ENCODE measurements at regions not wholly inside any gene's neighbourhood (a gene's known extent, or its start where the extent isn't known, plus 50 kb on each side); places are given as distances from the start of the nearest gene placed in this dataset.
A peak's percentile ranks its signal among the peaks of the same experiment; 100 is the strongest.

DNA sequence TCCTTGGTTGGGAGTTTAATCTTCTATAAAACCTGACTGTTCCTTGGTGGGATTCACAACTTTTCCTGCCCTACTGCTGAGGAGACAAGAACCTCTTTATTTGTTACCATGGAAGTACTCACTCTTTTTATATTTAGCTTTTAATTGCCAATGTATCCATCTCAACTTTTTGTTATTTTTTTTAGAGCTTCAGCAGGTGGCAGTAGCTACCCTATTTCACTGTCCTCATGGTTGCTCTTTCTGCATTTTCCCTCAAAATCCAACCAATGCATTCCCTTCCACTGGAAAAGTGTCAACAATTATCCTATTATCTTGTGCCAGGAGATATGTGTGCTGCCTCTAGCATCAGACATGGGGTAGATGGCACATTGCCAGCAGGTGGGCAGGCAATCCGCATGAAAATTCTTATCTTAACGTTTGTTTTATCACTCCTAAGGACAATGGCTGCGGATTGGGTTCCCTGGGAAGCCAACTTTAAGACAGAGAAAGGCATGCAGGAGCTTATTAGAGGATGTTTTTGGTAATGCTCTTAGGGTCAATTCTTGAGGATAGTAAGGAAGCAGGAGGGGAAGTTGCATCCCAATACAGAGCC is 406.4 kb downstream of the SNAPC1 start:
- no peak for DNase-seq

DNA sequence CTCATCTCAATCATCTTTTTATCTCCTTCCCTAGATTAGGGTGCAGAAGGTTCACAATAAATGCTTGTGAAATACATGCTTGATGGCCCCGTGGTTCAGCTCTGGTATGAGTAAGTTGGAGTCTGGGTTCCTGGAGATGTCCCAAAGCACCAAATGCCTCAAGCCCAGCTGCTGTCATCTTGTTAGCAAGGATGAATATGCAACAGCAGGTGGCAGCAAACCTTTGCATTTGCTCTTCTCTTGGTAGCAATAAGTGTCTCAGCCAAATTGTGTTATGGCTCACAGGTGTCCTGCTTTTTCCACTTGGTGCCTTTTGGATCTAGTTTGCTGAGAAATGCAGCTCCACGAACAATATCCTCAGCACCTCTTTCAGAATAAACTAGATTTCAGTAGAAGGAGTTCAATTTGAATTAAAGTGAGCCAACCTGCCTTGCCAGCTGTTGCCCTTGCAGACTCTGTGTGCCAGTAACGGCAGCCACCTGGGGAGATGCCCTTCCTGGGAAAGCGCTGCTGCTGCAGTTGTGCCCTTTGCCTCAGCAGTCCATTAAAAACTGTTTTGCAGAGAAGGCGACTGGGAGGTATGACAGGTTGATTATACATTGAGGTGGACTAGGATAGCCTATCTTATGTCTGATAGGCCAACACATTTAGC is 417.3 kb downstream of the SNAPC1 start:
- DNase-seq, result peak; percentile 46

DNA sequence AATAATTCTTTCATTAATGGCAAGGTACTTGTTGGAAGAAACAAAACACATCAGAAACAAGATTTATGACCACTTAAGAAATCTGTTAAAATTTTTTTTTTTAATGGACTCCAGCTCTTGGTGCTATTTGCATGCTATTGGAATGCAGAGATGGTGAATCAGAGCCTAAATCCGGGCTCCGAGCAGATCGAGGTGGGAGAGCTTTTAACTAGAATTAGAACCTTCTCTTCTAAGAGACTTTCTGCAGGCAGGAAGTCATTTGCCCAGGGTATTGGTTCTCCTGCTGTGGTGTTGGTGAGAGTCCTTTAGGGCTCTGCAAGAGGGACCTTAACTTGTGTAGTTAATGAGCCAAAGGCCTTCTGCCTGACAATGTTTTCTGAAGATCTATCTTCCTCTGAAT is 419.4 kb downstream of the SNAPC1 start:
- DNase-seq, result no peak

DNA sequence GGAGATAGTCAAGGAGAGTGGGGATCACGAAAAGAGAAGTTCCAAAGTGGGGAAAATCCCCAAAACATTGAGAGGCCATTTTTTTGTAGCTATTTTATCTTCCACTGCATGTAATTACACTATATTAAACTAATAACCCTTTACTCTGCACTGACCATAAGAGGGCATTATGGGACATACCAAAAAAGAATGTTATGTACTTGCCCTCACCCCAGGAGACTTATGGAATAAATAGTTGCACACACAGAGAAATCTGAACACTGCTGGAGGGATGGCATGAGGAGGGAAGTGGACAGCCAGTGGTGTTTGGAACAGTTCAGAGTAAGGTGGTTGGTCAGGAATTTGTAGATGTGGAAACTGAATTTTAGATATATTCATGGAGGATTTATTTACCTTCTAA is 422.9 kb downstream of the SNAPC1 start:
- no peak for DNase-seq

DNA sequence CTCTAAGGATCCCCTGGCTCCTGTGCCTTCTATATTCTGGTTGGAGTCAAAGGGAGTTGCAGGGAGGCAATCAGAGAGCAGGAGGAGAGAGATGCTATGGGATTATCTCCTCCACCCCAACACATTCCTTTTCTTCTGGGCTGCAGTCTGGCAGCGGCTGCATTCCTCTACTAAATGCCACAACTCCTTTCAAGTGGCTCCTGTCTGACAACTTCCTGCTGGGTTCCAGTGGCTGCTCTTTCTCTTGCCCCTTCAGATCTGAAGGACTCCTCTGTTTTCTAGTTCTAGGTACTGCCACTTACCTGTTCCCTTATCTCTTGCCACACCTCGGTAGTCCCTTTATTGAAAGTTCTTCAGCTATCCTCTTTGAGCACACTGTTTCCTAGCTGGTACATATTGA is 425.0 kb downstream of the SNAPC1 start:
- DNase-seq, result no peak

DNA sequence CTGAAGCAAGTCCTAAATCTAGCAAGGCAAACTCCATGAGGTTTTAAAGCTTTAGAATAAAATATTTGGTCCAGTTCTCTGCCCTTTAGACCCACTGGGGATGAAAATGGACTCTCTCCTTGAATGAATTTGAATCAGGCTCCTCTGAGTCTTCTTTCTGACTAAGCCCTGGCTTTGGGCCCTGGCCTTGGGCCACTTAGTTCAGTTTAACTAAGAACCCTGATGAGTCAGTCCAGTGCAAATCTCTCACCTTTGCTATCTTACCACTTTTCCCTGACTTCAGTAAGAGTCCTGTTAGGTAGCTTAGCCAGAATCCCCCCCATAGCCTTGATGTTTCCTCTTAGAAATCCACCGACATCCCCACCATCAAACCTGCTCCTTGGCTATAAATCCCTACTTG is 427.5 kb downstream of the SNAPC1 start:
- DNase-seq, result no peak

DNA sequence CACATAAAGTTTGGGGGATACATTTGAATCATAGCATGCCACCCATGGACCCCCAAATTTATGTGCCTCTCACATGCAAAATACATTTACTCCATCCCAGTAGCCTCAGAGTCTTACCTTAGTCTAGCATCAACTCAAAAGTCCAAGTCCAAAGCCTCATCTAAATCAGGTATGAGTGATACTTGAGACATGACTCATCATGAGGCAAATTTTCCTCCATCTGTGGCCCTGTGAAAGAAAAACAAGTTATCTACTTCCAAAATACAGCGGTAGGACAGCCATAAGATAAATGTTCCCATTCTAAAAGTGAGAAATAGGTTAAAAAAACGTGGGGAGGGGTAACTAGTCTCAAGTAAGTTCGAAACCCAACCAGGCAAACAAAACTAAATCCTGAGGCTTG is 444.2 kb downstream of the SNAPC1 start:
- DNase-seq, result no peak

DNA sequence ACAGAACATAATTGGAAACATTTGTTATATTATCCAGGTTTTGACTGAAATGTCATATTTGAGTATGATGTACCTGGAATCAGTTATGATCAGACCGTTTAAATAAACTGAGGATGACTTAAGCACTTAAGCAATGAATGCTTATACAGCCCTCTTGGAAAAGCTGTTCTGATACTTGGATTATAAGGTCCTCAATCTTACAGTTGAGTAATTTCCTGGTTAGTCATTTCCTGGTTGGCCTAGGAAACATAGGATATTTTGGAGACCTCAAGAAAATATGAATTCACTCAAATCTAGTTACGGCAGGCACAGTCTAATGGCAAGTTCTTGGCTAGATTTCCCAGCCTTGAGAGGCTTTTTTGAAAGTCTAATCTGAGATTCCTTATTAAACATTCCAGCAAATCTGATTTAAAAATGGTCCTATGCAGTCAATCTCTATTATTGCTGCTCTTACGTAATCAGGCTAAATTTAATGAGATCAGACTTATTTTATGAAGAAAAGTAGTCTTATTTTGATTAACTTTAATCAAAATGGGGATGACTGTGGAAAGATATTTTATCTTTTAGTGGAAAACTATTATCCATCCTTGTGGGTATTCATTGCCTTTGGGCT is 447.2 kb downstream of the SNAPC1 start:
- no peak for DNase-seq

DNA sequence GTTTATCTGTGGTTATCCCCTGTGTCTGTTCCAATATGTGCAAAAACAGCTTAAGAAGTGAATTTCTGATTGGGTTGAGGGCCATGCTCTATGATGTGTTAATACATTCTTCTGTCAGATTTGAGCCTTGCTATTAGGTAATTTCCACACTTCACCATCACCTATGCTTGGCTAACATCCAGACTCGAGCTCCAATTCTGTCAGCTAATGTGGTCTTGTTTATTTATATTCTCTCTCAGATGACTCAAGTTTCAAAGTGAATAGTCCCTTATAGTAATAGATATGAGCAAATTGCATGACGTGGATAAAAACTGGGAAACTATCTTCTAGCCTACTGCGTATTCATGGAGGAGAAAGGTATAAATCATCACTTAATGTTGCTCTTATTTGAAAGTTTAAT is 451.3 kb downstream of the SNAPC1 start:
- no peak for DNase-seq

DNA sequence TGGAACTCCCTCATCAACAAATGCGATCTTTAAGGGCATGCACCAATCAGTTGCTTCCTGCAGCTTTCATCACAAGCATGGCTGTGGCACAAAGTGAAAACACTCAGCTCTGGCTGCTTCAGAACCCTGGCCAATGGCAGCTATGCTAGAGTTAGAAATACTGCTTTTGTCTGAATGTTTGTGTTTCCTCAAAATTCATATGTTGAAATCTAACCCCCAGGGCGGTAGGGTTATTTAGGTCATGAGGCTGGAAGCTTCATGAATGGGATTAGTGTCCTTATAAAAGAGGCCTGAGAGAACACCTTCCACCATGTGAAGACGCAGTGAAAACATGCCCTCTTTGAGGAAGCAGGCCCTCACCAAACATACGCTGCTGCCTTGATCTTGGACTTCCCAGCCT is 453.9 kb downstream of the SNAPC1 start:
- no peak for DNase-seq

DNA sequence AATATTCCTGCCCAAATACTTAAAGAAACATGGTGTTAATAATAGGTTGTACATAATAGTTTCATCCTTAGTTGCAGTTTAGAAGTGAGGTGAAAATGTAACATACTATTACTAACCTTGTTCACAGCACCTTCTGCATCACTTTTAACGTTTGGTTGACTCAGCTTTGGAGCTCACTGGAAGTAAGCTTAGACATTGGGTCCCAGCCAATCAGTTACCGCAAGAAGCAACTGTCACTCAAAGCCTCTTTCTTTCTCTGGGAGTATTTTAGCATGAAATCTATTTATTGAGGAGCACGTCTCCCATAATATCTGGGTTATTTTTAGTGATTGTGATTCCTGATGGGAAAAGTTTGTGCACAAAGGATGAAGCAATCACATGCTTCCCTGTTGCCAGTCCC is 472.6 kb downstream of the SNAPC1 start:
- DNase-seq, result no peak

DNA sequence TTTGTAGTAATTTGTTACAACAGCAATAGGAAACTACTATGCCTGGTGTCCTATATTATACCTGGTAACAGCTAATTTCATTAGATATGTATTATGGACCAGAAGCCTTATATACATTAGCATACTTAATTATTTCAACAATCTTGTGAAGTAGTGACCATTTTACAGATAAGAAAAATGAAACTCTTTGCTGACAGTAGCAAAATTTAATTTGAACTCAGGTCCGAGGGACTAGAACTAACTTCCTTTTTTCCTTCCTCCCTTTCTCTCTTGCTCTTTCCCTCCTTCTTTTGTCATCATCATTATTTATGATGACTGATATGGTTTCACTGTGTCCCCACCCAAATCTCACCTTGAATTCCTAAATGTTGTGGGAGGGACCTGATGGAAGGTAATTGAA is 482.0 kb downstream of the SNAPC1 start:
- no peak for DNase-seq

DNA sequence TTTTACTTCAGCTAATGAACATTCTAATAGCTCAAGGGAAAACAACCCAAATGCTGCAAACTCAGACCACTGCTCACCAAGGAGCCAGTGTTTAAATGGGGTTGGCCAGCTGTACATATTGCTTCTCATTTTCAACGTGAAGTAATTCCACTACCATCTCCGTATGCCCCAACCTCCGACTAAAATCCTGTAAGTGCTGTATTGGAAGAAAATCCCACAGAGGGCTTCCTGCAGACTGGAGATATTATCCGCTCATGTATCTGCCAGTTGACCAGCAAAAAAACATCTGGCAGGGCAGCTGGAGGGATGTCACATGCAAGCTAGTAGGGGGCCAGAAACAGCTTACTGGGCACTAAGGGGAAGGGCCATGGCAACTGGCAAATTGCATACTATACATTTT is 485.0 kb downstream of the SNAPC1 start:
- DNase-seq, result no peak

DNA sequence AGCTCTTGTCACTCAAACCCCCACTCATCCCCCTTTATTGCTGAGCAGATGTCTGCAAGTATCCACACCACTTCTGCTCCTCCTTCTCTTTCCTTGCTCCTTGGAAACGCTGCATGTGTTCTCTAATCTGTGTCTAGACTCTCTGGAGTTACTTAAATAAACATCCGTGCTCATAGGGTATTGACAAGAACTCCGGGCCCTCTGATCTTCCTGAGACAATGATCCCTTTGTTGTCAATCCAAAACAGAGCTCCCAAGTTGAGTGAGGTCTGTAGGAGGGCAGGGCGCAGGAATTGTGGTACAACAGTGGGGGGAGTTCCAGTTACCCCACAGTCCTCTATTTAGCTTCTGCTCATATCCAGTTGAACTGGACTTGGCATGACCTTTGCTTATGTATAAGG is 489.0 kb downstream of the SNAPC1 start:
- no peak for DNase-seq

DNA sequence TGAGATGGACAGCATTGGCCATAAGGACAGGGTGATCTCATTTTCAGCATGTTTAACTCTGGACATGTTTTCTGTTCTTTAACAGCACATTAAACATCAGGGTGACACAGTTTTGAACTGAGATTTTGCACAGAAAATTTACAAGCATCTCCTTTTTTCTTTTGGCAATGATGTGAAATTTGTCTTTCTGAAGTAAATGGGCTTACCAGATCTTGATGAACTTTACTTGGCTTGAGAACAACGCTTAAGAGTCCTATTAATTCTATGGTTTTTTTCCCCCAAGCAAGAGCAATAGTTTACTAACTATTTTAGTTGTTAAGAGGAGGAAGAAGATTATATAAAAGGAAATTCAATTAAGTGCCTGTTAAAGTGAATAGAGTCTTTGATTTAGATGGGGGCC is 491.0 kb downstream of the SNAPC1 start:
- DNase-seq, result no peak

DNA sequence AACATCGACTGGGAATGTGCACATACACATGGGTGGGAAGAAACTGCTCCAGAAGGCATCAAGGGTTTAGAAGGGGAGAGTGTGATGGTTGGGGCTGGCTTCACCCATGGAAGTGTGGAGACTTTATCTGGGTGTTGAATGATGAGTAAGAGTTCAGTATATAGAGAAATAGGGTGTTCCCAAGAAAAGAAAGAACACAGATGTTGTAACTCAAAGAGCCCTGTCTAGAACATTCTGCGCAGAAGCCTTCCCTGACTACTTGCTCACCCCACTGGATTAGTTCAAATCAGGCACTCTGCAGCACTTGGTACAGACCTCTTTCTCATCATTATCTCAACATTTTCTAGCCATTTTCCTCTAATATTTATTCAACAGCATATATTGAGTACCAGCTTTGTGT is 491.7 kb downstream of the SNAPC1 start:
- DNase-seq, result no peak

DNA sequence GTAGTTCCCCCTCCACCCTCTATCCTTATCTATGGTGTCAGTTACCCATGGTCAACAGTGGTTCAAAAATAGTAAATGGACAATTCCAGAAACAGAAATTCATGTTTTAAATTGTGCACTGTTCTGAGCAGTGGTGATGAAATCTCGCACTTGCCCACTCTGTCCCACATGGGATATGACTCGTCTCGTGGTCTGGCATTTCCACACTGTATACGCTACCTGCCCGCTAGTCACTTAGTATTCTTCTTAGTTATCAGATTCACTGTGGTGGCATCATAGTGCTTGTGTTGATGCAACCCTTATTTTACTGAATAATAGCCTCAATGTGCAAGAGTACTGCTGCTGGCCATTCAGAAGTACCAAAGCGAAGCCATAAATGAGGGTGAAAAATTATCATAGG is 507.0 kb downstream of the SNAPC1 start:
- DNase-seq, result no peak

DNA sequence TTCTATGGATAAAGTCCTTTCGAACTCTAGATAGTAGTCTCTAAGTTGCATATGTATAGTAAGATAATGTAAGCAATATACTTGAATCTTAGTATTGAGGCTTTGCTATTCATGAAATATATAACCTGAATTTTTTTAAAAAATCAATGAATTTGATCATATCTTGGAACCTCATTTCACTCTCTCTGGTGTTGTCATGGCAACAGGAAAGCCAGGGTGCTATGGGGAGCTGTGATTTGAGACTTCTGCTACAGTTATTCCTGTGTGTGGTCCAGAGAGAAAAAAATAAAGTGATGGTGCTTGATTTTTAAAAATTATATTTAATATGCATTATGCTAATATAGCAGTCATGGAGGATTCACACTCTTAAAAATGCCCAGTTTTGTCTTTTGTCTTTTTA is 508.0 kb downstream of the SNAPC1 start:
- no peak for DNase-seq

DNA sequence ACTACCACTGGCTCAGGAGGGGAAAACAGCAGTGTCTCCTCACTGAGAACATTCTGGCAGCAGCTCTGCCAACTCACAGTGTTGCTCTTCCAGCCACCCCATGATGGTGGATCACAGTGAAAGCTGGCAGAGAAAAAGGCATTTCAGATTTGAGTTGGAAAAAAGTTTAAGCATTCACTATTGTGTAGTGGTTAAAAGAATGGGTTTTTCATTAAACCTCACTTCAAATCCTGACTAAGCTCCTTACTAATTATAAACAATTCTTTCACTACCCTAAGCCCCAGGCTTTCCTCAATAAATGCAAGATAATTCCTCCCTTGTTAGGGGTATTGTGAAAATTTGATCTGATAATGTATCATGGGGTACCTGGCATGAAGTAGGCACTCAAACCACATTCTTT is 518.1 kb downstream of the SNAPC1 start:
- no peak for DNase-seq

DNA sequence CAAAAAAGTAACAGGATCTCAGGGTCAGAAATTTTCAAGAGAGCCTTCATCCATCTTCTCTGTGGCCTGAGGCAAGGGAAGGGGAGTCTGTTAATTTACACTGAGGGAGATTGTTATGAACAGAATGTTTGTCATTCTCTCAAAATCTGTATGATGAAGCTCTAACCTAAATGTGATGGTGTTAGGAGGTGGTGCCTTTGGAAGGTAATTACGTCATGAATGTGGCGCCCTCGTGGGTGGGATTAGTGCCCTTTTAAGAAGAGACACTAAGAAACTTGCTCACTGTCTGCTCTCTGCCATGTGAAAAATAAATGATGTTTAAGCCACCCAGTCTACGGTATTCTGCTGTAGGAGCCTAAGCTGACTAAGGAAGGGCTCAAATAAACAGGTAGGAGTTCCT is 521.6 kb downstream of the SNAPC1 start:
- no peak for DNase-seq

DNA sequence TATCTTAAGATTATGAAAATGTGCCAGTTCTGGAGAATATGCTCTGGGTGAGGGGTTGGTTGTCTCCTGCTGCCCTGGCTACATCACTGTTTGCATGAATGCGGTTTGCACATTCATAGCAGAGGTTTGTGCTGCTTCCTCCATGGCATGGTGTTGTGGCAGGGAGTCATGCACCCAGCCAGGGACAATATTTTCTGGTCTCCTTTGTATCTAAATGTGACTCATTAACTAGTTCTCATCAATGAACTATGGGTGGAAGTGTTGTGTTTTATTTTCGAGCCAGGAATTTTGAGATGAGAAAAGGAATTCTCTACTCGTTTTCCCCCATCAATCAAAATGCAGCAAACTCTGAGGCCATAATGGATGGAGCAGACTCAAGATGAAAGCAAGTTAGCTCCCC is 527.3 kb downstream of the SNAPC1 start:
- no peak for DNase-seq

DNA sequence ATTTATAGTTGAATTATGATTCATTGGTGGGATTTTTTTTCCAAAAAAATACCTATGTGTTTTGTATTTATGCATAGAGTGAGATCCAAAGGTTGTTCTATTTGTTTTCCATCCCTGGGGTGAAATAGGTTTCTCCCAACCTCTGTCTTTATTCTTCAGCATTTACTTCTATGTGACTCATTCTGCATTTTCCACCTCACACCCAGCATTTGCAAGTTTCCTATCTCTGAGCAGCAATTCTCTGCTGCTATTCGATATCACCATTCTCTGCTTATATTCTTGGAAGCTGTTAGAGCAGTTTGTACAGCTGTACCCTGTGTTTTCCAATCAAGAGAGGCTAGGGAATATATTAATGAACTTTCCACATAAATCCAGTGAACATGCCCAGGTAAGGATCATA is 538.9 kb downstream of the SNAPC1 start:
- no peak for DNase-seq

DNA sequence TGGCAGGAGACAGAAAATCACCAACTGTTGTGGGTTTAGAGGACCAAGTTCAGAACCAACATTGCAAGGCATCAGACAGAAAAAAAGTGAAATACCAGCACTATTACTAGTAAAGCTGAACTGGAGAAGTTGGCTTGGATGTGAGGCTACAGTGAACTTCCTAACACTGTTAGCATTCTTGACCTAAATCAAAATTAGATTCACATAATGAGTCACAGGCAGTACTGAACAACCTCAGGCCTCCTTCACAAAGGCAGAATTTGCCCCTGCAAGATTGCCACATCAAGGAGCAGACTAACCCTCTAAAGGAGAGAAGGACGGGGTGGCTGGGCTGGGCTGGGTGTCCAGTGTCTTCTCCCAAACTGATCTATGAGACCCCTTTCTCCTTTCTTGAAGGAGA is 539.7 kb downstream of the SNAPC1 start:
- DNase-seq, result no peak

DNA sequence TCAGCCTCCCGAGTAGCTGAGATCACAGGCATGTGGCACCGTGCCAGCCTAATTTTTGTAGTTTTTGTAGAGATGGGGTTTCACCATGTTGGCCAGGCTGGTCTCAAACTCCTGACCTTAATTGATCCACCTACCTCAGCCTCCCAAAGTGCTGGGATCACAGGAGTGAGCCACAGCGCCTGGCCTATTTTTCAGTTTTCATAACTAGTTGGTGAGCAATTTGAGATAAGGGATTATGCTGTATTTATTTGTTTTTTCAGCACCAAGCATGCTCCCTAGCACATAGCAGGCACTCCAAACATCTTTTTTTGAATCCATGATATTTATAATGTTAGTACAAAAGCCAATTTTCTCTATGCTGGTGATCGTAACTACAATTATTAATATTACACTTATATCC is 541.2 kb downstream of the SNAPC1 start:
- no peak for DNase-seq

DNA sequence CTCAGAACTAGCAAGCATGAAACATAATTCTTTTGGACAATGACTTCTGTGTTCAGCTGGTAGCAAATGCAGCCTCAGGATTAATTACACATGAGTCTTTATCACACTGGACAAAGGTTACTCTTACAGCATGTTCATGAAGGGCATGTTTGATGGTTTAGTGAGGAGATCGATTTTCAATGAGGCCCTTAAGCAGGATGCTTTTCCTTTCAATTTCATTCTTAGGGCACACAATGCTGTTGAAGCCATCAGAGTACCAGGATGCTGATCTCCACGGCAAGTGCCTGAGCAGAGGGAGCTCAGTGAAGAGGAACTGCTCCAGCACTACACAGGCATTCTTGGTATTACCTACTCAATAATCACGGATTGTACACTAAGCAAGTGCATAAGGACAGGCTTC is 542.0 kb downstream of the SNAPC1 start:
- no peak for DNase-seq
